ENCODE measurements at regions not wholly inside any gene's neighbourhood (a gene's known extent, or its start where the extent isn't known, plus 50 kb on each side); places are given as distances from the start of the nearest gene placed in this dataset.
A peak's percentile ranks its signal among the peaks of the same experiment; 100 is the strongest.

DNA sequence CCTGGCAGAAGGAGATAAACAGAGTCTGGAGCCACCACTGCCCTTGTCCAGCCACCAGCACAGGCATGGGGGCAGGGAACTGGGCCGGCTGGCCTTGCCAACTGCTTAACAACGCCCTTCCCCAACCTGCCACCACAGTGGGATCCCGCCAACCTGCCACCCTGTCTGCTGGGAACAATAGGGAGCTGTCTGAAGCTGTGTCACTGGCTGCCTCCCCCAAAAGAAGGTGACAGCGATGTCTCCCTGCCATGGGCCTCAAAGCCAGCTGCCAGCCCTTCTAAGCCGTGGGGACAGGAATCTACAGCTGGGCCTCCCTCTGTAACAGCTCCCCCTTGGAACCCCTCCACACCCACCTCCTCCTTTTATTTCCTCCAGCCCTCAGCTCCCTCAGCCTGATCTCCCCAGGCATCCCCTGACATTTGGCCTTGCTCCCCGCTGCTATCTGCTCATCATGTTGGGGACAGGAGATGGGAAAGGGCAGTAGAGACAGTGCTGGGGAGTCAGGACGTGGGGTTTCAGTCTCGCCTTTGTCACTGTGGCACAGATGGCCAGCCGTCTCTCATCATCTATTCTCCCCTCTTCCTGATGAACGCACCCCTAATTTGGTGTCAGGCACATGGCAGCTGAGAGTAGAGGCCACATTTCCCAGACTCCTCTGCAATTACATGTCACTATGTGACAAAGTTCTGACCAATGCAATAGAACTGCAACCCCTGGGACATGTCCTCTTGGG is 51.3 kb upstream of the PRDM11 start:
- DNase-seq (peak in 3 of 5 donors; percentile 7 to 40 (median 18)), FAIRE-seq (no peak)
- H3K9ac ChIP-seq (ENCODE audit: low read length in 3 of 3): no peak overlapping the region
- intact Hi-C loops (cut with DNase I): loop anchor here (5.0 kb wide), 1 partner anchor 158 kb away; no protein-coding TSS in a partner anchor
- TF ChIP-seq CTCF (IDR thresholded peaks at IDR 0.05; ENCODE audit: borderline replicate concordance, extremely low read depth, insufficient read depth): no peak
- H3K36me3 ChIP-seq (ENCODE audit: control insufficient read depth in 2 of 3, insufficient read depth in 3 of 3, low read length in 3 of 3): no peaks in the 10 kb centered on the region
- no peaks in the 10 kb centered on the region for H3K9me3 ChIP-seq (ENCODE audit: control insufficient read depth in 2 of 3, insufficient read depth in 1 of 3, low read length in 3 of 3)
- no peaks in the 10 kb centered on the region for H3K27me3 ChIP-seq (ENCODE audit: control insufficient read depth, insufficient read depth, low read length)
- H3K4me1 ChIP-seq (ENCODE audit: control insufficient read depth in 2 of 3, insufficient read depth in 2 of 3, low read depth in 1 of 3, low read length in 3 of 3): peaks cover 0 to 11% (median 6%) of the 10 kb centered on the region in 3 donors
- H3K4me3 ChIP-seq (ENCODE audit: low read length in 3 of 3): no peak overlapping the region
- H3K27ac ChIP-seq (ENCODE audit: low read depth in 2 of 2, low read length in 2 of 2): no peak overlapping the region

DNA sequence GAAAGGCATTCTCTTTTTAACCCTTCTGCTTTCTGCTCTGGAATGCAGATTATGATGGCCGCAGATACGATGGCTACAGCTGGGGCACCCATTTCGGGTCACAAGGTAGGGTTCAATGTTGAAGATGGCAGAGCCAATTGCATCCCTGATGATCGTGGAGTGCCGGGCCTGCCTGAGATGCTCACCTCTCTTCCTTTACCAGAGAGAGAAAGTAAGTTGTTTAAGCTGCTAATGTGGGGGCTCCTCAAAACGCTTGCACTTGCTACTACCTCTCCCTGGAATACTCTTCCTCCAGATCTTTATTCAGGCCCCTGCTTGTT is 50.8 kb upstream of the PRDM11 start:
- peak in 1 of 5 donors; percentile 4 for DNase-seq

DNA sequence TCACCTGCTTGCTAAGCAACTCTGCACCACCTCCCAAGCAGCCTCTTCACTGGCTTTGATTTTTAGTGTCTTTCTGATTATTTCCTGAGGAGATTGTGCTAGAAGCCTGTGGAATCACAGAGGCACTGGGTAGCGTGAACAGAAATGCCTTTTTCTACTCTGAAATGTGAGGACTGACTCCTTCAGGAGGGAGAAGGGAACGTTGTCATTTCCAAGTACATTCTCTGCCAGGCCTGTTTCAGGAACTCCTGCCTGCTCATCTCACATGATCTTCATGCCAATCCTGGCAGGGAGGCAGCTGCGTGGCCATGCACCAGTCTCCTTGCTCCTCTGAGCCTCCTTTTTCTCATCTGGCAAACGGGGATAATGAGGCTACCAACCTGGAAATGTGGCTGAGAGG is 49.8 kb upstream of the PRDM11 start:
- Histone ChIP-seq H3K27ac (ENCODE audit: low read depth in 2 of 2, low read length in 2 of 2) (no peak overlapping the region), H3K9me3 (ENCODE audit: control insufficient read depth in 2 of 3, insufficient read depth in 1 of 3, low read length in 3 of 3) (no peaks in the 10 kb centered on the region), H3K9ac (ENCODE audit: low read length in 3 of 3) (no peak overlapping the region), H3K36me3 (ENCODE audit: control insufficient read depth in 2 of 3, insufficient read depth in 3 of 3, low read length in 3 of 3) (no peaks in the 10 kb centered on the region), H3K4me1 (ENCODE audit: control insufficient read depth in 2 of 3, insufficient read depth in 2 of 3, low read depth in 1 of 3, low read length in 3 of 3) (peaks cover 0 to 5% (median 4%) of the 10 kb centered on the region in 3 donors), H3K27me3 (ENCODE audit: control insufficient read depth, insufficient read depth, low read length) (no peaks in the 10 kb centered on the region), H3K4me3 (ENCODE audit: low read length in 3 of 3) (no peak overlapping the region)
- FAIRE-seq (no peak), DNase-seq (peak in 1 of 5 donors; percentile 3)
- TF ChIP-seq CTCF (IDR thresholded peaks at IDR 0.05; ENCODE audit: borderline replicate concordance, extremely low read depth, insufficient read depth): no peak
- intact Hi-C loops (cut with DNase I): loop anchor here (5.0 kb wide), 1 partner anchor 159 kb away; no protein-coding TSS in a partner anchor

More for the DNA sequence above, 50.8 kb upstream of the PRDM11 start:
- Histone ChIP-seq H3K9me3 (ENCODE audit: control insufficient read depth in 2 of 3, insufficient read depth in 1 of 3, low read length in 3 of 3) (no peaks in the 10 kb centered on the region), H3K27ac (ENCODE audit: low read depth in 2 of 2, low read length in 2 of 2) (no peak overlapping the region), H3K9ac (ENCODE audit: low read length in 3 of 3) (no peak overlapping the region), H3K36me3 (ENCODE audit: control insufficient read depth in 2 of 3, insufficient read depth in 3 of 3, low read length in 3 of 3) (no peaks in the 10 kb centered on the region), H3K4me3 (ENCODE audit: low read length in 3 of 3) (no peak overlapping the region), H3K4me1 (ENCODE audit: control insufficient read depth in 2 of 3, insufficient read depth in 2 of 3, low read depth in 1 of 3, low read length in 3 of 3) (peaks cover 0 to 8% (median 6%) of the 10 kb centered on the region in 3 donors), H3K27me3 (ENCODE audit: control insufficient read depth, insufficient read depth, low read length) (no peaks in the 10 kb centered on the region)
- intact Hi-C loops (cut with DNase I): loop anchor here (5.0 kb wide), 1 partner anchor 158 kb away; no protein-coding TSS in a partner anchor
- no peak for TF ChIP-seq CTCF (IDR thresholded peaks at IDR 0.05; ENCODE audit: borderline replicate concordance, extremely low read depth, insufficient read depth)
- no peak for FAIRE-seq
